ENCODE measurements at regions not wholly inside any gene's neighbourhood (a gene's known extent, or its start where the extent isn't known, plus 50 kb on each side); places are given as distances from the start of the nearest gene placed in this dataset.

DNA sequence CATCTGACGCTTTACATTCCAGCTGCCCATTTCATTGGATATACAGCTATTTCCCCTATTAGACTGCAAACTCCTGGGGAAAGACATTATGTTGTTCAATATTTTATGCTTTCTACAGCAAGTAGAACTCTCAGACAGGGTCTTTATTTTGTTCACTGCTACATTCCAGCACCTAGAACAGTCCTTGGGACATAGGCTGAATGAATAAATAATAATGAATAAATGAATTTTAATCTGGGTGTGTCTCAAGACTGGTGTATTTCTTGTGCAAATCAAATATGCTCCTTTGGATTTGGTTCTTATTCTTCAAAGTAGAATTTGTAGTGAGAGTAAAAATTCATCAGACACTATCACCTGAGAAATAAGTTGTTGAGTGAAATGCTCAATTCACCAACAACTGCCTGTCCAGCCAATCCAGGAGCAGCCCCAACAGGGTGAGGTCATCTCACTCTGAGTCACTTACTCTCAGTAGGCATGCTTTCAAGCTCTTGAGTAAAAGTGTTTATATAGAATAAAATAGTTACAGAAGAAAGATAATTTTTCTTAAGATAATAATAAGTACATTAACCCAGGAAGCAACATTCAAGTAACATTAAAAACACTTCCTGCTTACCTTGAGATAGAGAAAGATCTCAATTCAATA lies 287.5 kb upstream of the NPVF start:
- DNase-seq (ENCODE audit: low read depth) = no peak

GRCh38 chr7:25517906-25518305 lies 289.6 kb upstream of the NPVF start:
- no peak for DNase-seq (ENCODE audit: low read depth)

DNA sequence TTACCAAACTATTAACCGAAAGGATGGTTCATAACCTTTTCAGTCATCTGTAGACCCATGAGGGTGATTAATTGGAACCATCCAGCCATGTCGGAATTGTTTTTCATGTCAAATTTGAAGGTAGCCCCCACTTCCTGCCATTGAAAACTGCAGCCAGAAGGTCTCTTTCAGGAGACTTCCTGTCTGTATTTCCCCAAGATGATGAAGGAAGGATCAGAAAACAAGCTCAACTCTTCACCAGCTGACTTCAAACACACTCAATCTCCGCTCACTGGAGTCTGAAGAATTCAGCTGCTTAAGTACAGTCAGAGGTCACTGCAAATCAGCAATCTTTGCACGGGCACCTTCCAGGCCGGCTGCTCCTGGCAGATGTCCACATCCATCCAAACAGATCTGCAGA lies 291.7 kb upstream of the NPVF start:
- DNase-seq (ENCODE audit: low read depth) = no peak

DNA sequence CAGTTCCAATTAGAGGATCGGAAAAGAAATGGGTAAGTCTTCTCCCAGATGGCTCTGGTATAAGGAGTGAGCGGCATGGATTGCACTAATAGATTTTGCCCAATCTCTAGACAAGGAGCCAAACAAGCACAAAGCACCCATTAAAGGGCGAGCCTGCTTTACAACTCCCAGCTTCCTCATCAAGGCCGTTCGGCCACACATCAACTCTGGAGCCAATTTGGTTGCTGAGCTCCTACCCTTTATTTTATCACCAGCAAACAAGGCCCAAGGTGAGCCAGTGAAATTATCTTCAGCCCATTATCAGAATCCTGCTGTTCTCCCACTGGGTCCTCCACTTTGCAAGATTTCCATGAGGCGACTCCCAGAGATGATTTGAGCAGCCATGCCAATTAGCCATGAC lies 292.2 kb upstream of the NPVF start:
- no peak for DNase-seq (ENCODE audit: low read depth)

DNA sequence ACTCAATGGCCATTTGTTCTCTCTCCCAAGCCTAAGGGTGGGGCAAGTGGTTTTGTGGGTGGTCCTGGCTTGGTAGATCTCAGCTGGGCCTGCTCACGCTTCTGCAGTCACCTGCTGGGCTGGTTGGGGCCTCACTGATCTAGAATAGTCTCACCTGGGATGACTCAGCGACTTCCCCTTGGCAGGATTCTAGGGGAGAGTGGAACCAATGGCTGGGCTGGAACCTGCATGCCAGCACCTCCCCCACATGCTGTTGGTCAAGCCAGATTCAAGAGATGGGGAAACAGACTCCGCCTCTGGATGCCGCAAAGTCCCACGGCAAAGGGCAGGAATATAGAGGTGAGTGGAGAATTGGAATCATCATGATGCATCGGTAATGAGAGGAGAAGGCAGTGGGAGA lies 292.9 kb upstream of the NPVF start:
- no peak for DNase-seq (ENCODE audit: low read depth)

GRCh38 chr7:25522727-25523126 lies 294.4 kb upstream of the NPVF start:
- DNase-seq (ENCODE audit: low read depth) = no peak

DNA sequence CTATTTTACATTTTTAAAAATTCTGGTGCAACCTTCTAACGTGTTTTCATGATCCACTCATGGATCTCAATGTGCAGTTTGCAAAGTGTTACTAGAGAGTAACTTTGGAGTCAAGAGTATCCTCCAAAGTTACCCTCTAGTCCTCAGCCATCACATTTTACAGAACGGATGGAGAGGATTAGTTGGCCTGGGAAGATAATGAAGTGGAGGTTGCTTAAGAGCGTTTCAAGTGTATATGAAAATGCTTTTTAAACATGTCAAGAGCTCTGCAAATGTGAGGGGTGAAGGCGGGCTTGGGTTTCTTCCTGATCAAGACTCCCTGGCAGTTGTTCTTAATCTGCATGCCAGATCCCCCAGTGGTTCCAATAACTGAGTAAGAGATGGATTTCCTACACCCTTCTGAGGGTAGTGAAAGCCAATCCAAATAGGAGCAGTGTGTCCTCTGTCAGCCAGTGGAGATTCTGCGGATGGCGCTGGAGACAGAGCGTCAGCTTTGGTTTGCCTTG lies 299.4 kb upstream of the NPVF start:
- DNase-seq (ENCODE audit: low read depth) = no peak

- no peak for DNase-seq (ENCODE audit: low read depth)
These were observed 301.0 kb upstream of the NPVF start for GRCh38 chr7:25529320-25529719.

- DNase-seq (ENCODE audit: low read depth) = no peak
These were observed 308.6 kb upstream of the NPVF start for GRCh38 chr7:25536851-25537250.

GRCh38 chr7:25537662-25538375 lies 309.5 kb upstream of the NPVF start:
- DNase-seq (ENCODE audit: low read depth) = no peak

GRCh38 chr7:25541094-25541821 lies 313.0 kb upstream of the NPVF start:
- no peak for DNase-seq (ENCODE audit: low read depth)

- no peak for DNase-seq (ENCODE audit: low read depth)
These were observed 313.6 kb upstream of the NPVF start for GRCh38 chr7:25541877-25542276.

DNA sequence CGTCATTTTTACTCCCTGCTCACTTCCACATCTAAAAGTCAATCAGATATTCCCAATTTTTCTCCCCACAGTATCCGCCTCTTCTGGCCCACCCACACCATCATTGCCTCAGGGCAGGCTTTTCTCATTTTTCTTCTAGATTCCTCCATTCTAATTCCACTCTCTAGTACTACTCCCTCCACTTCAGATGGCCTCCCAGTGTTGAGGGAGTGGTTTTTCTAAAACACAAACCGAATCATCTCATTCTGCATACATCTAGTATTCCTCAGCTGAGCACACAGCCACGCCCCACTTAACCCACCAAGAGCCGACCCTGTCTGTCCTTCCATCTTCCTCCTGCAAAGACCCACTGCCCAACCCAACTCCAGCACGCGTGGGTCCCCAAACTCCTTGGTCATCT lies 314.9 kb upstream of the NPVF start:
- DNase-seq (ENCODE audit: low read depth) = no peak

DNA sequence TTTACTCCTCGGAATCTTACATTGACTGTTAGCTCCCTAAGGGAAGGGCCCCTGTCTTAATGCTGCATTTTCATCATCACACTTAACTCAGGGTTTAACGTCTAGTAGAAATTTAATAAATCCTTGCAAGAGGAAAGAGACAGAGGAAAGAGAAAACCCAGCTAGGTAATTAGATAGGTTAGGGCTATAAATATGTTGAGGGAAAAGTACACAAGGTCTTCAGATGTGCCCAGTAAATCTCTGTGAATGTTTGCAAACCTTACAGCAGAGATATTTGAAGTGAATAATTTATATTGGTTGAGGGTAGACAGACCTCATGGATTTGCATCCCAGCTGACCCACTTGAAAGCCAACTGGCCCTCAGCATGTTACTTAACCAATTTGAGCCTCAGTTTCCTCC lies 315.5 kb upstream of the NPVF start:
- DNase-seq (ENCODE audit: low read depth) = no peak

GRCh38 chr7:25544254-25544653 lies 316.0 kb upstream of the NPVF start:
- no peak for DNase-seq (ENCODE audit: low read depth)

GRCh38 chr7:25545124-25546008 lies 317.1 kb upstream of the NPVF start:
- DNase-seq (ENCODE audit: low read depth) = no peak

DNA sequence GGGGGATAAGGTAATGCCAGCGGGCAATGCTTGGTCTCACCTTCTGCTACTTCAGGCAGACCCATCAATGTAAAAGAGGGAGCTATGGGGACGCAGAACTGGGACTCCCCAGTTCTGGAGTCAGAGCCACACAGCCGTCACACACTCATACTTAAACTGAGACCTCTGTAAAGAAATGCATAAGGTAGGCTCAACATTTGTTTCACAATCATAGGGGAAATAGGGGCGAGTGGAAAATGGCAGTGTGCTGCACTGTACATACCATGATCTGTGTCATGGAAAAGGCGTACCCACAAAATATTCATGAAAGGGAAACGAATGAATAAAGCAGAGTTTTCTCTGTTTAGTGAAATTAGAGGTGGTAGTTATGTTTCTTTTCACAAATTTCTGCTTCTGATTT lies 318.0 kb upstream of the NPVF start:
- no peak for DNase-seq (ENCODE audit: low read depth)

GRCh38 chr7:25549271-25549921 lies 321.1 kb upstream of the NPVF start:
- DNase-seq (ENCODE audit: low read depth) = no peak

GRCh38 chr7:25550149-25550548 lies 321.9 kb upstream of the NPVF start:
- no peak for DNase-seq (ENCODE audit: low read depth)

DNA sequence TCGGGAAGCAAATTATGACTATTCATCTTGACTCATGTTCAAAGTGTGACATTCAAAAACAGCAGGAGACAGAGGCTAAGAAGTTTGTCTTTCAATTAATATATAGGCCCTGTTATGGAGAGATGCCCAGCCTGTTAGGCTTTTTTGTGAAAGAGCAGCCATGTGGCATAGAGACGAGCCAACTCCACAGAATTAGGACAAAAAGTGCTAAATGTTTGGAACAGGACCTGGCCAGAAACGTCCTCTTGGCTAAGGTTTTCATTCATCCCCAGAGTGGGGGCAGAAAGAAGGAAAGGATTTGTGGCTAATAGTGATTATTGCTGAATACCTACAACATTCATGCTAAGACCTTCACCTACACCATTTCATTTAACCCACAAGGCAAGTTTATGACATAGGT lies 324.7 kb upstream of the NPVF start:
- no peak for DNase-seq (ENCODE audit: low read depth)

GRCh38 chr7:25553580-25554291 lies 325.4 kb upstream of the NPVF start:
- no peak for DNase-seq (ENCODE audit: low read depth)
